HG03571 (cell line): ENCODE measurements at regions not wholly inside any gene's neighbourhood (a gene's known extent, or its start where the extent isn't known, plus 50 kb on each side); places are given as distances from the start of the nearest gene placed in this dataset.
"Not testable (repeated sequence)": the region's sequence is repeated elsewhere in the genome, so short reads cannot be mapped to it uniquely, and the experiment has no call there.

Source experiments
- ATAC-seq: cut with Tn5 transposase; IDR thresholded peaks from one replicate; pipeline ENCODE4 v1.9.1; 2021; ENCODE audit not compliant: unreplicated experiment

- no peak for ATAC-seq
Observed at GRCh38 chr12:31215518-31216232, 110.3 kb downstream of the SINHCAF start.

DNA sequence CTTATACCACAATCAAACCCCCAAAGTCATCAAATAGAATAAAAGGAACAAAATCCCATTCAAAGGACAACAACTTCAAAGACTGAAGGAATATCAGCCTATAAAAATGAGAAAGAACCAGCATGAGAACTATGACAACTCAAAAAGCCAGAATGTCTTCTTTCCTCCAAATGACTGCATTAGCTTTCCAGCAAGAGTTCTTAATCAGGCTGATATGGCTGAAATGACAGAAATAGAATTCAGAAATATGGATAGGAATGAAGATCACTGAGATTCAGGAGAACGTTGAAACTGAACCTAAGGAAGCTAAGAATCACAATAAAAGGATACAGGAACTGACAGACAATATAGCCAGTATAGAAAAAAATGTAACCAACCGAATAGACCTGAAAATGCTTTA, 109.5 kb downstream of the SINHCAF start:
- ATAC-seq = no peak

GRCh38 chr12:31217356-31218130, 108.4 kb downstream of the SINHCAF start:
- ATAC-seq = no peak

GRCh38 chr12:31218203-31219025, 107.5 kb downstream of the SINHCAF start:
- no peak for ATAC-seq

DNA sequence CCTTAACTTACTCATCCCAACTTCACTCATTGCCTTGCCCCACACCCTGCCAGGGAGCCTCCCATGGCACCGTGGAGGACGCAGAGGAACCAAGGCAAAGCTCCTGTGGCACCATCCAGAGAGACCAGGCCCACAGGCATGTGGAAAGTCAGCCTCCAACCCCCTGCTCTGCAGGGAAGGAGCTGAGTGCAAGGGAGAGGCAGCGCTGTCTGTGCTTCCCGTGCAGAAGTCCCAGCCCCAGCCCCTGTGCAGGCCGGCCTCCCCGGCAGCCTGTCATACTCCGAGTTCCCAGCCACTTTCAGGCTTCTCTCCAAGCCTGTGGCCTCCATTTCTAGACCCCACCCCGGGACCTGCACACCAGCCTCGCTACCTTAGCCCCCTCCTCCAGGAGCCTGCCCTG, 106.4 kb downstream of the SINHCAF start:
- no peak for ATAC-seq

GRCh38 chr12:31220061-31220460, 105.9 kb downstream of the SINHCAF start:
- ATAC-seq = no peak

DNA sequence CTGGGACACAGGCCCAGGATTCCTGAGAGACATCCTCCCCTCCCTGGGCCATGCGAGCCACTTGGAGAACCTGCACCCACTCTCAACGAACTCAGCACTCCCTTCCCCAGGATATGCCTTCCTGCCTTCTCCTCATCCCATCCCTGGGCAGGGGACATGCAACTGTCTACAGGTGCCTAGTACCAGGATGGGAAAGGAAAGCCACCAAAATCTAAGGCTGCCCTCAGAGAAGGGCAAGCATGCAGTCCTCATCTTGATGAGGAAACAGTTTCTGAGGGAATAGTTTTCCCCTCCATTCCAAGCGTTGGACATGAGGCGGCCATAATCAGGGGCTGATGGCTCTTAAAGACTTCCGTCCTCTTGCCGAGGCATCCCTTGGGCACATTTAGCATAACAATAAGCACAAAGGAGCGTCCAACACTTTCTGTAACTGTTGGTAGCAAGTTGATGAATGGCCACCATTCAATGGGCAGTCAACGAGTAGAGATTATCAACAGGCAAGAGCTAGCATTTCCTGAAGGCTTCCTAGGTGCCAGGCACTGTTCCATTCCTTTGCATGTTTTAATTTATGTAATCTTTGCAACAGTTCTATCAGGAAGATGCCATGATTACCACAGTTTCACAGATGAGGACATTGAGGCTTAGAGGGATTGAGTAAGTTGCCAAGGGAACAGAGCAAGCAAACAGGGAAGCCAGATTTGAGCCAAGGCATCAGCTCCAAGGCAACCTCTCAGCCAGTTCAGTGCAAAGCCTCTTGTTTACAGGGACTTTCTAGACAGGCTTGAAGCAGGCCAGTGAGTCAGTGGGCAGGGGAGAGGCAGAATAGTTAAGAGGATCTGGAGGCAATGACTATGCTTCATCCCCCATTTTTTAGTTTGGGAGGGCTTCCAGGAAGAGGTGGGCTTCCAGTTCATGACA, 105.1 kb downstream of the SINHCAF start:
- no peak for ATAC-seq

DNA sequence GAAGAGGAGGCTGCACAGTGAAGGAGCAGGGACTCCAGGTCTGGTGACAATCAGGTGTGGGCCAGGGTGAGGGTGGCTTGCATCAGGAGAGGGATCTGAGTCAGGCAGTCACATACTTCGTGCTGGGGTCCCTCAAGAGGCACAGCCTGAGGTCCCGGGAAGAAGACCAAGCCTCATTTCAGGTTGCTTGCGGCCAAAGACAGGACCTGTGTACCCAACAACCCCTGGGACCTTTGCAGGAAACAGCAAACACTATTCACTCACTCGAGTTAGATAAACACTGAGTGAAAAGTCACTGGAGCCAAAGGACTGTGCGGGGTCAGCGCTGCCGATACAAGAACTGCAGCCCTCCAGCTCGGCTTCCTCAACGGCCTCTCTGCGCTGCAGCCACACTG, 104.4 kb downstream of the SINHCAF start:
- ATAC-seq = no peak

GRCh38 chr12:31222620-31223222, 103.2 kb downstream of the SINHCAF start:
- no peak for ATAC-seq

- ATAC-seq = not testable (repeated sequence)
Observed at GRCh38 chr12:31223640-31224039, 102.3 kb downstream of the SINHCAF start.

DNA sequence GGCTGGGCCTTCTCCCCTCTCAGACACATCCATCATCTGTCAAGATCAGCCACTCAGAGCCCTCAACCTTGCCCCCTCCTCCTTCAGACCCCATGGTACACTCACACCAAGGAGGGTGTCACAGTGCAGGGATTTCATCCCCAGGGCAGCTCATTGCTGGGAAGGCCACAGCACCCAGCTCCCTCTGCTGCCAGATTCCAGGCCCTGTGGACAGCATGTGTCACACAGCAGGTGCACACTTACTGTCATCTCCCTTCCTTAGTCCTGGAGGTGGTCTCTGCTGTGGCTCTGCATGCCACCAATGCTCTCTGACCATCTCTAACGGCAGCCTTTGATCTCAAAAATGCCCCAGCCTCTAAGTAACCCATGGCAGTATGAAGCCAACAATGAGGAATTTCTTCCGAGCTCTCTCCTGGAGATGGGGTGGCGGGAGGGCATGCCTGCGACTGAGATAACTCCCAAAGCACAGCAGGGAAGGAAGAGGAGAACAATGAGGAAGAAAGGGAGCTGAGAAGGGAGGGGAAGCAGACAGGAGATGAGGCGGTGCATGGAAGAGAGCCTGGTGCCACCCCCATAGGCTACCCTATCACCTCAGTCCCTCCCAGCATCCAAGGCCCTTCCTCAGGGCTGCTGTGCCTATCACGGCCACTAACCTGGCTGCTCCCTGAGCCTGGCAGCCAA, 101.0 kb downstream of the SINHCAF start:
- no peak for ATAC-seq

DNA sequence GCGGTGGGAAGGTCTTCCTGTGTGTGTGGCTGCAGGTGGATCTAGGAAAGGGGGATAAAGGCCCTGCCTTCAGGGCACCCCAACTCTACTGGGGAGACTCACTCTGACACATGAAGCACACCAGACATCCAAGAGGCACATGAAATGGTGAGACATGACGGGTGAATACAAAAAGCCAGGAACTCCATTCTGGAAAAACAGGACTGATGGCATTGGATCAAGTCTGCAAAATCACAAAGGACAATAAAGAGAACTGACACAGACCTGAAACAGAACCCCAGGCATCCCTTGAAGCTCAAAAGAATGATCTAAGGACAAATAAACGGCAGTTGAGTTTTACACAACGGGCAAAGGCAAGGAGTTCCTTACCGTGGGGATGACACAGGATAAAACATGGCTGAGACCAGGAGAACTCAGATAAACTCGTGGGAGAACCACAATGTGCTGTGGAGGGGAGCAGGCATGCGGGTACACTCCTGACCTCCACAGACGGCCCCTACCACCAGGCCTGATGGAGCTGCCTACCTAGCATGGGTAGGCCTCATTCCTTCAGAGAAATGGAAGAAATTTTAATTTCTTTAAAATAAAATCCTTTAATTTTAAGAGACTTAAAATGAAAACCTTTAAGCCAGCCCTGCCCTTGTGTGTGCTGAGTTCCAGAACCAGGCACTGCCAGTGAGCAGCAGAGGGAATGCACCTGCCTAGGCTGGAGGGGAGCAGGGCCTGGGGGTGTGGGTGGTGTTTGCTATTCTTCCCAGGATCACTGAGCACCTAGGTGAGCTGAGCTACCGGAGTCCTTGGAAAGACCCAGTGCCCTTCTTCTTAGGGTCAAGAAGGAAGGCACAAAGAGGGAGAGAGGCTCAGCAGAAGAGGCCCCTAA, 100.1 kb downstream of the SINHCAF start:
- ATAC-seq = no peak

DNA sequence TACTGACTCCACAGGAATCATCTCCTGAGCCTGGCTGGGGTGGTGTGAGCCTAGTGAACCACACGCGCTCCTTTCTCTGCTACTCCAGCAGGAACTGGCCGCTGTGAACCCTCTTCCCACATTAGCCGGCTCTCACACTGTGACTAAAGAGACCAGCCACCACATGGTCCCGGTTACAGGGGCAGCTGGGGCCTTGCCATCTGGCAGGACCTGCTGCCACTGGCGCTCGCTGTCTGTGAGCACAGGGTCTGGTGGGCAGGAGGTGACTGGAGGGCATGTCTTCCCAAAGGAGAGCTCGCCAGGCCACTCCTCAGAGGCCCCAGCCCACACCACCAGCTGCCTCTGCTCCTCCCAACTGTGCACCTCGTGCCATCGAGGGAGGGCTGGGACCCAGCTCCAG, 99.3 kb downstream of the SINHCAF start:
- ATAC-seq = no peak

GRCh38 chr12:31227401-31227981, 98.5 kb downstream of the SINHCAF start:
- no peak for ATAC-seq

DNA sequence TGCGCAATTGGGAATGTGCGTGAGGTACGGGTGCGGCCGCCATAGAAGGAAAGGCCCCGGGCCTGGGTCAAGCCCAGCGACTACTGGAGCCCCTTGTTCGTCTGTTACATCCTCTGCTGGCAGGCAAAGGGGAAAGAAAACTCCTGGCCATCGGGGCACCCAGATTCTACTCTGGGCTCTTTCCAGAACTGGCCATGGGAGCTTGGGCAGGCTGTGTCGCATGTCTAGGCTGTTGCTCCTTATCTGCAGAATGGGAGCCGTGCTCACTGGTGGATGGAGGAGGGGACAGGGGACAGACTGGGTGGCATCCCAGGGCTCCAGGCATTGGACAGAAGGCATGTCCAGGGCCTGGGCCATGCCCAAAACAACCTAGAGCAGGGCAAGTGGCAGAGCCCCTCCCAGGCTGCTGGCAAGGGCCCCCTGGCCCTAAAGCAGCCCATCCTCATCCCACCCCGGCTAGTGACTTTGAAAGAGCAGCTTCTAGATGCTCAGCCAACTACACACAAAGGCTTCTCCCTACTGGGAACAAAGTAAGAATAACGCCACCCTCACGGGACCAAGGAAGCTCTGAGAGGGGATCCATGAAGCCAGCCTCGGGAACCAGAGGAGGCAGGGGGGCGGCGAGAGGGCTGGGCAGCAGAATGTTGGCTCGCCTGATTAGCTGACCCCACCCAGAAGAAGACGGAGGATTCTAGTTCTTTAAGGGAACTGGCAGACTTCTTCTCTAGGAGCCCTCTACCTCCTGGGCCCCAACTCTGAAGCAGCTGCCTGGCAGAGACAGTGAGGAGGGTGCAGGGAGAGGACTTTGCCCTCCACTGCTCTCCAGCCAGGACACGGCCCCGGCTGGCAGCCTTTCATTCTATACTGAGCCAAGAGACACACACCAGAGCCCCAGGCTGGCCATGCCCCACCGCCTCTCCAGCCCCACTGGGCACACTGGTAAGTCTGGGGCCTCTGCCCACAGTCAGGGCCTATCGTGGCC, 96.8 kb downstream of the SINHCAF start:
- ATAC-seq = no peak

DNA sequence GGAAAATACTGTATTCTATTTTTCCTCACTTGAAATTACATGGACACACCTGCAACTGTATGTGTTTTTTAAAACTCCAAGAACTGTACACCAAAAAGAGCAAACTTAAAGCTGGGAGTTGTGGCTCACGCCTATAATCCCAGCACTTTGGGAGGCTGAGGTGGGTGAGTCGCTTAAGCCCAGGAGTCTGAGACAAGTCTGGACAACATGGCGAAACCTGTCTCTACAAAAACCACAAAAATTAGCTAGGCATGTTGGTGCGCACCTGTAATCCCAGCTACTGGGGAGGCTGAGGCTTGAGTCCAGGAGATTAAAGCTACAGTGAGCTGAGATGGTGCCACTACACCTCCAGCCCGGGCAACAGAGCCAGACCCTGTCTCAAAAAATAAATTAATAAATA, 95.9 kb downstream of the SINHCAF start:
- ATAC-seq = no peak
